C4-2B (cell line): ENCODE measurements at regions not wholly inside any gene's neighbourhood (a gene's known extent, or its start where the extent isn't known, plus 50 kb on each side); places are given as distances from the start of the nearest gene placed in this dataset.

Source experiments
- ZFX ChIP-seq: fragments of 450-650 bp; IDR thresholded peaks from 2 replicates; pipeline ENCODE4 v1.6.1; 2017
- TF ChIP-seq, protein P1 (sequence below): fragments of 450-650 bp; conservative IDR thresholded peaks from 2 replicates; pipeline ENCODE4 v1.5.1; 2017; ENCODE audit warnings: mild to moderate bottlenecking

DNA sequence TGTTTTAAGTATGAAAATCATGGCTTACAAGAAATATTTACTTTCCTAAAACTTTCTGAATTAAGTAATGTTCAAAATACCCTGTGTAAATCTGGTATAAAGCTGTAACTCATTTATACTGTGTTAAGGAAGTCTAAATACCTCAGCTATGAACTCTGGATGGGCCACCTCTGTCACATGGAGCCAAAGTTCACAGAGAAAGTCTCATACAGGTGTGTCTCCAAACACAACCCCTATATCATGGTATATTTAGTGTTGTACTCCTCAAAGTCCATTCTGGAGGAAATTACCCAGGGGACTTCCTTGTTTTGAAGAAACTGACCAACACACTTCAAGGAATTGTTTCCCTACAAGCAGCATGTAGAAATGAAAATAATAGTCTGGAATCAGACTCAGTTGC lies 909.2 kb upstream of the TENM4 start:
- TF ChIP-seq, protein P1, sequence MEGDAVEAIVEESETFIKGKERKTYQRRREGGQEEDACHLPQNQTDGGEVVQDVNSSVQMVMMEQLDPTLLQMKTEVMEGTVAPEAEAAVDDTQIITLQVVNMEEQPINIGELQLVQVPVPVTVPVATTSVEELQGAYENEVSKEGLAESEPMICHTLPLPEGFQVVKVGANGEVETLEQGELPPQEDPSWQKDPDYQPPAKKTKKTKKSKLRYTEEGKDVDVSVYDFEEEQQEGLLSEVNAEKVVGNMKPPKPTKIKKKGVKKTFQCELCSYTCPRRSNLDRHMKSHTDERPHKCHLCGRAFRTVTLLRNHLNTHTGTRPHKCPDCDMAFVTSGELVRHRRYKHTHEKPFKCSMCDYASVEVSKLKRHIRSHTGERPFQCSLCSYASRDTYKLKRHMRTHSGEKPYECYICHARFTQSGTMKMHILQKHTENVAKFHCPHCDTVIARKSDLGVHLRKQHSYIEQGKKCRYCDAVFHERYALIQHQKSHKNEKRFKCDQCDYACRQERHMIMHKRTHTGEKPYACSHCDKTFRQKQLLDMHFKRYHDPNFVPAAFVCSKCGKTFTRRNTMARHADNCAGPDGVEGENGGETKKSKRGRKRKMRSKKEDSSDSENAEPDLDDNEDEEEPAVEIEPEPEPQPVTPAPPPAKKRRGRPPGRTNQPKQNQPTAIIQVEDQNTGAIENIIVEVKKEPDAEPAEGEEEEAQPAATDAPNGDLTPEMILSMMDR, result no peak
- no peak for TF ChIP-seq ZFX
